G401 (cell line): ENCODE measurements at regions not wholly inside any gene's neighbourhood (a gene's known extent, or its start where the extent isn't known, plus 50 kb on each side); places are given as distances from the start of the nearest gene placed in this dataset.
"Not testable (repeated sequence)": the region's sequence is repeated elsewhere in the genome, so short reads cannot be mapped to it uniquely, and the experiment has no call there.

Source experiments
- DNase-seq: peaks from one replicate; pipeline ENCODE4 v3.0.0-alpha.2; 2015; ENCODE audit warnings: low spot score
- in situ Hi-C: cut with HindIII; loops from 2 replicates; pipeline ENCODE4 v1.10.0; 2016; ENCODE audit warnings: low sequenced_read_pairs, mixed read lengths

DNA sequence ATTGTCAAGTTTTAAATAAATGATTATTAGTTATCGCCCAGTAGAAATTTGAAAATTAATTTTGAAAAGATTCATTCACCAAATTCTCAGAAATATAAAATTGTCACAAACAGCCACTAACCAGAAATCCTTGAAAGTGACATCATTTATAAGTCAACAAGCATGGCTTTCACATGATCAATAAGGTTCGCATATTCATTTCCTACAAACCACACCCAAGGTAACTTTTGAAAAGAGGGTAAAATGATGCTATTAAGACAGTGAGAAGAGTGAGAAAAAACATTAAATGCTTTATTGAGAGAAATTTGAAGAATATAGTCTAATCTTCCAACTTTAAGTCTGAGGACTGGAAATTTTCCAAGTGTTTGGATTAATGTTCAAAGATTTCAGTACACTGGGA lies 263.6 kb upstream of the ALCAM start:
- in situ Hi-C loops: no loop called here
- DNase-seq: no peak

- no peak for DNase-seq
- in situ Hi-C loops: no loop called here
Measured at GRCh38 chr3:105108823-105109222, 257.9 kb upstream of the ALCAM start.

DNA sequence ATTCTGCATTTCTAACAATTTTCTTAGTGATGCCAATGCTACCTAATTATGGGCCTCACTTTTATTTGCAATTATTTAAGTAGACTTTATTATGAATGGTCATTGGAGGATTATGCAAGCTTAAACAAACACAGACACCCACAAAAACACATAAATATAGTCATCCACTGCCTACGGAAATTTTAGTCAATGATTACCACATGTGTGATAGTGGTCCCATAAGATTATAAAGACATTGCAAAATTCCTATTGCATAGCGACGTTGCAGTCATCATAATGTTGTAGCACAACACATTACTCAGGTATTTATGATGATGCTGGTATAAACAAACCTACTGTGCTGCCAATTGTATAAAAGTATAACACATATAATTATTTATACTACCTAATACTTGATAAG lies 247.8 kb upstream of the ALCAM start:
- no peak for DNase-seq
- in situ Hi-C loops: no loop called here

DNA sequence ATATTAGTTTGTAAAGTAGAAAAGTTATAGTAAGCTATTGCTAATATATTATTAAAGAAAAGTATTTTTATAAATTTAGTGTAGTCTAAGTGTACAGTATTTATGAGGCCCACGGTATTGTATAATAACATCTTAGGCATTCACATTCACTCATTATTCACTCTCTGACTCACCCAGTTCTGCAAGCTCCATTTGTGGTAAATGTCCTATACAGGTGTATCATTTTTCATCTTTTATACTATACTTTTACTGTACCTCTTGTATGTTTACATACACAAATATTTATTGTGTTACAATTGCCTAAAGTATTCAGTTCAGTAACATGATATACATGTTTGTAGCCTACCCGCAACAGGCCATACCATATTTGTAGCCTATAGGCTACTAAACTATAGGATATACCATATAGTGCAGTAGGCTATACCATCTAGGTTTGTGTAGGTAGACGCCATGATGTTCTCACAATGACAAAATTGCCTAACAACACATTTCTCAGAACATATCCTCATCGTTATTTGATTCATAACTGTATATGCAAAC lies 246.8 kb upstream of the ALCAM start:
- DNase-seq: no peak
- in situ Hi-C loops: no loop called here

DNA sequence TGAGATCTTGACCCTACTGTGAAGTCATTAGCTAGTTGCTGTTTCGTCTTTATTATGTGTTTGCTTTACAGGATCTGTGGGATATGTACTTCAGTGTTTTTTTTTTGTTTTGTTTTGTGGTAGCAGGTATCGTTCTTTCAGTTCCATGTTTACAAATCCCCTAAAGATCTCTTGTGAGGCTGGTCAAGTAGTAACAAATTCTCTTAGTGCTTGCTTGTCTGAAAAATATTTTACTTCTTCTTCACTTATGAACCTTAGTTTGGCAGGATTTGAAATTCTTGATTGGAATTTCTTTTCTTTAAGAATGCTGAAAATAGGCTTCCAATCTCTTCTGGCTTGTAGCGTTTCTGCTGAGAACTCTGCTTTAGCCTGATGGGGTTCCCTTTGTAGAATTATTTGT lies 235.8 kb upstream of the ALCAM start:
- in situ Hi-C loops: no loop called here

DNA sequence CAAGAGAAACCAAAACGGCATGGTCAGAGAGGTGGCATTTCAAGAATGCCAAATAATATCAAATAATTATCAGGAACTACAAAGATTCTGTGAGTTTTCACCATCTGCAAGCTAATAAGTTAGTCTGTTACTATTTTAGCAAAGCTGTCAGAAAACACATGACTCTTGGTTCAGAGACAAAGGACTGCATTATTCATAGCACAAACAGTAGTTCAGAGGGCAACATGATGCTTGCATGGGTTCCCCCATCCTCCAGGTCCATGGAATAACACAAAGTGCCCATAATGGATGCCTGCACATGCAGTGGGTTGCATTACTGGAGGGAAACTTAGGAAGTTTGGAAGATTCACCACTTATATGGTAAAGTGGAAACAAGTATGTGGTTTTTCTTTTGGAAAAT lies 228.8 kb upstream of the ALCAM start:
- in situ Hi-C loops: no loop called here
- DNase-seq: no peak

More for the DNA sequence above, 235.8 kb upstream of the ALCAM start:
- DNase-seq: no peak

GRCh38 chr3:105139881-105140560 lies 226.7 kb upstream of the ALCAM start:
- DNase-seq: no peak
- in situ Hi-C loops: no loop called here

DNA sequence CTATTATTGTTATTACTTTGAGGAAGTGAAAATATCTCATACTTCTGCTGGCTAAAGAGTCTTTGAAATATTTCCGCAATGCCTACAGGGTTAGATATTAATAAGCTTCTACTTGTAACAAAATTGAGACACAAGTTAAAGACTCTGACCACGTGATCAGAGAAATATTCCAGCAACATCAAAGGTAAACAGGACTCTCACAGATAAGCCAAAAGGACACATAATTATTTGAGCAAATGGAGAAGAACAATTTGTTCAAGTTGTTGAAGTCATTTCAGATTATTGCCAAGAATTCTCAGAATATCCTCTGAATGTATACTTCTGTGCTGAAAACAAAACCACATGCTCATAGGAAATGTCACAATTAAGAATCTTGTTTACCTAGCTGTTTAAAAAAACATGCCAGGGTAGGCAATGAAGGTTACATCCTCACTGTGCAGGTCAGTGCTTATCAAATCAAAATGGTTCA lies 225.8 kb upstream of the ALCAM start:
- DNase-seq: no peak
- in situ Hi-C loops: no loop called here

- DNase-seq: no peak
- in situ Hi-C loops: no loop called here
Measured at GRCh38 chr3:105144837-105145236, 221.9 kb upstream of the ALCAM start.

- no peak for DNase-seq
- in situ Hi-C loops: no loop called here
Measured at GRCh38 chr3:105145511-105145910, 221.2 kb upstream of the ALCAM start.

GRCh38 chr3:105149197-105149596 lies 217.5 kb upstream of the ALCAM start:
- DNase-seq, in situ Hi-C loops: not testable (repeated sequence)

- no peak for DNase-seq
- in situ Hi-C loops: no loop called here
Measured at GRCh38 chr3:105152987-105153386, 213.7 kb upstream of the ALCAM start.

GRCh38 chr3:105154692-105155091 lies 212.0 kb upstream of the ALCAM start:
- DNase-seq: no peak
- in situ Hi-C loops: no loop called here

DNA sequence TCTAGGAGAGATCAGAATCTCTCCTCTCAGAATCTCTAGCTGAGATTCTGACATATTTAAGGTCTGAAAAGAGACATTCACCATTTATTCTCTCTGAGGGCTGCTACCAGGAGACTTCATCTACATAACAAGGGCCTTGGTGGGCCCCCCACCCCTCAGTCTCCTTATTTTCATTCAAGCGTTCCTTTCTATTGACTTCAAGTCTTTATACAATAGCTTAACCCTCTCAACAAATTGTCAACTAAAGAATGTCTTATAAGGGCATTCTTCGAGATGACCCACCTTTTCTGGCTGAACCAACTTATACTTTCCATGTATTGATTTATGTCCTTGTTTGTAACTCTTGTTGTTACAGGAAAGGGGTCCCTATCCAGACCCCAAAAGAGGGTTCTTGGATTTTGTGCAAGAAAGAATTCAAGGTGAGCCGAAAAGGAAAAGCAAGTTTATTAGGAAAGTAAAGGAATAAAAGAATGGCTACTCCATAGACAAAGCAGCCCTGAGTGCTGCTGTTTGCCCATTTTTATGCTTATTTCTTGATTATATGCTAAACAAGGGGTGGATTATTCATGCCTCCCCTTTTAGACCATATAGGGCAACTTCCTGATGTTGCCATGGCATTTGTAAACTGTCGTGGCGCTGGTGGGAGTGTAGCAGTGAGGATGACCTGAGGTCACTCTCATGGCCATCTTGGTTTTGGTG lies 209.5 kb upstream of the ALCAM start:
- no peak for DNase-seq
- in situ Hi-C loops: no loop called here

DNA sequence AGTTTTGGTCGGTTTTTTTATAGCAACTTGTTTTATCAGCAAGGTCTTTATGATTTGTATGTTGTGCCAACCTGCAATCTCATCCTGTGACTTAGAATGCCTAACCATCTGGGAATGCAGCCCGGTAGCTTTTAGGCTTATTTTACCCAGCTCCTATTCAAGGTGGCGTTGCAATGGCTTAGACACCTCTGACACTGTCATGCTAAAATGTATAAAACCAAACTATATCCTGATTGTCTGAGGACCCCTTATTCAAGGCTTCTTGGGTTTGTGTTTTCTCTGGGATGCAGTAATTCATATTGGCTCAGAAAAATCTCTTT lies 209.0 kb upstream of the ALCAM start:
- in situ Hi-C loops: no loop called here
- no peak for DNase-seq

- in situ Hi-C loops: no loop called here
Measured at GRCh38 chr3:105158286-105158685, 208.4 kb upstream of the ALCAM start.

DNA sequence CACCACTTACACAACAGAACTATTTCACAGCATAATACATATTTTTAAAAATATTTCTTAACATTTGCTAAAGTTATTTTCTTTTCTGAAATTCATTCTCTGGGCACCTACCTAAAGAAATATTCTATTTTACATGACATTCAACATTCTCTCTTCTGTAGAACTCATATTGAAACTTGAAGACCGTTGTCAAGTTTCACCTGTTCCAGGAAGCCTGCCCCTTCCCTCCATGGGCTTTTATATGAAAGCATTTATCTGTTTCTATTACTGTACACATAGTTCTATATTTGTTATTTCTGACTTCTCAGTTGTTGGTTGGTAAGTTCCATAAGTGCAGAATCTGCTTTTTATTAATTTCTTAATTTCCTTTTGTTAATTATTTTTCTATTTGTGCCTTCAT lies 204.3 kb upstream of the ALCAM start:
- in situ Hi-C loops: no loop called here
- DNase-seq: no peak

More at GRCh38 chr3:105158286-105158685, 208.4 kb upstream of the ALCAM start:
- DNase-seq: no peak

DNA sequence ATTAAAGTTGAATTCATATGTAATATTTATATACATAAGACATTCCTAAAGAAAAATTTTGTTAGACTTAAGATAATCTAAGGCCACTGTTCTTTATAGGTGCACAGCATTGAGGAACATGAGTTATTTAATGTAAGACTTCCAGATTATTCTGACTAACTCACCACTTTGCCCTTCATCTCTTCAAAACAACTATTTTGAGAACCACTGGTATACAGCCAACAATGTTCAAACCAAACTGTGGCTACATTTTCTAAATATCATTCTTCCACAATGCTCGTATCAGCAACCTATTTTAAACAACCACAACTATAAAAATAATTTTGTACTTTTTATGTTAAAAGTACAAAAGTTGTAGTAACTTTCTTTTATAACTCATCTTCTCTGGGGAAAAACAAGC lies 199.8 kb upstream of the ALCAM start:
- in situ Hi-C loops: no loop called here
- no peak for DNase-seq

GRCh38 chr3:105170423-105170822 lies 196.3 kb upstream of the ALCAM start:
- in situ Hi-C loops: no loop called here

DNA sequence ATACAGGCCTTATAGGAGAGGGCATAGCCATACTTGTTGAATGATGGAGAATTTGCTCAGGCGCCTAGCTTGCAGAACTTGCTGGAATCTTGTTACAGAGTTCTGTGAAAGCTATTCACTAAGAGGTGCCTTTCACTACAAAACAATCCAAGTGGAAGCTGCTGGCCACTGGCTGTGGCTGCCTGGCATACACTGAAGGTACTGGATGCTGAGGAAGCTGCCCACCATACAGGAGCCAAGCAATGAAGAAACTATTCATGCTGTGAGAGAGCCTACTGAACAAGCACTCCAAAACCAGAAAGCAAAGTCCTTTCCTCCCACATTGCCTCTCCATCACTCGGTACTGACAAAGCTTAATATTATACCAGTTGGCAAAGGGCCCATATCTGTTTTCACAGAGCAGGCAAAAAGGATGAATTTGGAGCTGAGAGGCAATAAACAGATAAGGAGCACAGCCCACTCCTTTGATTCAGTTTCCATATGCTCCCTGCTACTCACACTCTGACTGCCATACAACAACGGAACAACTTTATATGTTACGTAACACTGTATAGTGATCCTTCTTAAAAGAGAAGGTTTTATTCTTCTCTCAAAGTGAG lies 192.6 kb upstream of the ALCAM start:
- no peak for DNase-seq

More at GRCh38 chr3:105170423-105170822, 196.3 kb upstream of the ALCAM start:
- DNase-seq: no peak

More for the DNA sequence above, 192.6 kb upstream of the ALCAM start:
- in situ Hi-C loops: no loop called here
